Skeletal muscle tissue (tissue), 3 donors: ENCODE measurements at regions not wholly inside any gene's neighbourhood (a gene's known extent, or its start where the extent isn't known, plus 50 kb on each side); places are given as distances from the start of the nearest gene placed in this dataset.

Source experiments
- H3K27ac ChIP-seq: one replicate; pipeline ENCODE4 v1.7.0; 2013; ENCODE audit warnings: mild to moderate bottlenecking, low read depth, low read length, inconsistent platforms
- H3K27me3 ChIP-seq, 3 donors: one replicate each; pipeline ENCODE4 v1.7.0; 2013; ENCODE audit warnings: low read length in 3 of 3; ENCODE audit not compliant: control insufficient read depth in 3 of 3, insufficient read depth in 3 of 3
- H3K36me3 ChIP-seq, 3 donors: one replicate each; pipeline ENCODE4 v1.7.0; 2013; ENCODE audit warnings: low read length in 3 of 3; ENCODE audit not compliant: control insufficient read depth in 3 of 3, insufficient read depth in 3 of 3
- H3K4me1 ChIP-seq, 3 donors: one replicate each; pipeline ENCODE4 v1.7.0; 2013; ENCODE audit warnings: low read length in 3 of 3, mild to moderate bottlenecking in 3 of 3; ENCODE audit not compliant: control insufficient read depth in 3 of 3, insufficient read depth in 3 of 3
- H3K4me3 ChIP-seq, 3 donors: one replicate each; pipeline ENCODE4 v1.7.0; 2013; ENCODE audit warnings: low read length in 3 of 3
- H3K9ac ChIP-seq, 3 donors: one replicate each; pipeline ENCODE4 v1.7.0; 2013; ENCODE audit warnings: low read length in 3 of 3, mild to moderate bottlenecking in 3 of 3, moderate library complexity in 2 of 3, low read depth in 1 of 3
- H3K9me3 ChIP-seq, 3 donors: one replicate each; pipeline ENCODE4 v1.7.0; 2013; ENCODE audit warnings: low read length in 3 of 3; ENCODE audit not compliant: control insufficient read depth in 3 of 3
- donor health status: Osteomylitis.

- H3K4me1 ChIP-seq, result no peaks in the 10 kb centered on the region
- no peak overlapping the region for H3K9ac ChIP-seq
- H3K4me3 ChIP-seq, result no peak overlapping the region
- no peaks in the 10 kb centered on the region for H3K36me3 ChIP-seq
- no peaks in the 10 kb centered on the region for H3K27me3 ChIP-seq
- no peaks in the 10 kb centered on the region for H3K9me3 ChIP-seq
- H3K27ac ChIP-seq, result no peak overlapping the region
These were observed 371.5 kb downstream of the LNPK start for GRCh38 chr2:175630280-175631244.

DNA sequence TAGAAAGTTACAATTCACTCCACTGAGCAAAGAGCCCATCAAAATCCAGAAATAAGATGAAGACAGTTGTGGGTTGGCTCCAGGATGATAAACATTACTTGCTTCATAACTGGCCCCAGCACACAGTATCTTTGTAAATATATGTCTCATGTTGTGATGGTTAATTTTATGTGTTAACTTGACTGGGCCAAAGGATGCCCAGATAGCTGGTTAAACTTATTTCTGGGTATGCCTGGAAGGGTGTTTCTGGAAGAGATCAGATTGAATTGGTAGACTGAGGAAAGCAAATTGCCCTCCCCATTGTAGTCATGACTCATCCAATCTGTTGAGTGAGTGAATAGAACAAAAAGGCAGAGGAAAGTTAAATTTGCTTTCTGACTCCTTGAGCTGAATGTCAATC lies 373.8 kb downstream of the LNPK start:
- Histone ChIP-seq H3K4me1 (no peaks in the 10 kb centered on the region), H3K36me3 (no peaks in the 10 kb centered on the region), H3K9ac (no peak overlapping the region), H3K27ac (no peak overlapping the region), H3K4me3 (no peak overlapping the region), H3K9me3 (no peaks in the 10 kb centered on the region), H3K27me3 (no peaks in the 10 kb centered on the region)

DNA sequence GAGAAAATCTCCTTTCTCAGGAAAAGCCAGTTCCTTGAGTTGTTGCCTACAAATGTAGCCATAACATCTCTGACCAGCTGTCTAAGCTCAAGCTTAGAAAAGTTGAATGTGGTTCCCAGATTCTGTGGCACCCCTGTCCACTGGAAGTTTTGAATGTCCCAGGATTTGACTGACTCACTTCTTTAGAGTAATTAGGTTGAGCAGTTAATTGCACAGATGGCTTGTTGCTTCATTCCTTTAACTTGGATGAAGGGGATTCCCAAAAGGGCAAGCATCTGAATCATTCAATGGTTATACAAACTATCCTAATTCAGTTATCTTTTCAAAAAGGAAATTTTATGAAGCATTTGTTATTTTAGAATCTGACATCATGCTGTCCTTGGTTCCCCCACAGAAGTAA lies 374.7 kb downstream of the LNPK start:
- Histone ChIP-seq H3K4me3 (no peak overlapping the region), H3K4me1 (no peaks in the 10 kb centered on the region), H3K9ac (no peak overlapping the region), H3K9me3 (no peaks in the 10 kb centered on the region), H3K36me3 (no peaks in the 10 kb centered on the region), H3K27me3 (no peaks in the 10 kb centered on the region), H3K27ac (no peak overlapping the region)

DNA sequence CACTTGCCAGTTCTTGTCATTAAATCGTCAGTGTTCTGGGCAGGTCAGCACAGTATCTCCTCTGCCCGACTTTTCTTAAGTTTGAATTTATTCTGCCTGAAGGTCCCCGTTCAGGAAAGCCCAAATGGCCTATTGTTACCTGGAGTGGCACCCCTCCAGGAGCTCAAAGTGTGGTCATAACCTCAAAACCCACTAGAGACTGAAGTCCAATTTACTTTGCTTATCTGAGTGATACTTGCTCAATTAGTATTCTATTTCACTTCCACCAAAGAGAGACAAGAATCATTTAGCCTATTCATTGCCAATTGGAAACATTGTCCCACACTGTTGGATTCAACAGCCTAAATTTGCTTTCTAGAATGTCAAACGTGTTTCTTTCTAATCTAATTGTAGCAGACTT lies 375.3 kb downstream of the LNPK start:
- Histone ChIP-seq H3K4me1 (no peaks in the 10 kb centered on the region), H3K27me3 (no peaks in the 10 kb centered on the region), H3K9me3 (no peaks in the 10 kb centered on the region), H3K9ac (no peak overlapping the region), H3K36me3 (no peaks in the 10 kb centered on the region), H3K4me3 (no peak overlapping the region), H3K27ac (no peak overlapping the region)

- H3K9me3 ChIP-seq, result no peaks in the 10 kb centered on the region
- H3K27me3 ChIP-seq, result no peaks in the 10 kb centered on the region
- no peaks in the 10 kb centered on the region for H3K4me1 ChIP-seq
- no peaks in the 10 kb centered on the region for H3K36me3 ChIP-seq
- H3K9ac ChIP-seq, result no peak overlapping the region
- no peak overlapping the region for H3K27ac ChIP-seq
- no peak overlapping the region for H3K4me3 ChIP-seq
These were observed 377.3 kb downstream of the LNPK start for GRCh38 chr2:175624785-175625184.

GRCh38 chr2:175624211-175624761 lies 377.8 kb downstream of the LNPK start:
- no peak overlapping the region for H3K27ac ChIP-seq
- H3K9ac ChIP-seq, result no peak overlapping the region
- H3K9me3 ChIP-seq, result no peaks in the 10 kb centered on the region
- H3K36me3 ChIP-seq, result no peaks in the 10 kb centered on the region
- no peaks in the 10 kb centered on the region for H3K4me1 ChIP-seq
- no peak overlapping the region for H3K4me3 ChIP-seq
- H3K27me3 ChIP-seq, result no peaks in the 10 kb centered on the region

GRCh38 chr2:175621821-175622220 lies 380.2 kb downstream of the LNPK start:
- Histone ChIP-seq H3K4me1 (no peaks in the 10 kb centered on the region), H3K27ac (no peak overlapping the region), H3K9me3 (no peaks in the 10 kb centered on the region), H3K4me3 (no peak overlapping the region), H3K36me3 (no peaks in the 10 kb centered on the region), H3K27me3 (no peaks in the 10 kb centered on the region), H3K9ac (no peak overlapping the region)

GRCh38 chr2:175620106-175620505 lies 382.0 kb downstream of the LNPK start:
- Histone ChIP-seq H3K4me3 (no peak overlapping the region), H3K27ac (no peak overlapping the region), H3K27me3 (no peaks in the 10 kb centered on the region), H3K9me3 (no peaks in the 10 kb centered on the region), H3K4me1 (no peaks in the 10 kb centered on the region), H3K36me3 (no peaks in the 10 kb centered on the region), H3K9ac (no peak overlapping the region)

- Histone ChIP-seq H3K4me1 (no peaks in the 10 kb centered on the region), H3K36me3 (no peaks in the 10 kb centered on the region), H3K9ac (no peak overlapping the region), H3K9me3 (no peaks in the 10 kb centered on the region), H3K4me3 (no peak overlapping the region), H3K27me3 (no peaks in the 10 kb centered on the region), H3K27ac (no peak overlapping the region)
These were observed 382.7 kb downstream of the LNPK start for GRCh38 chr2:175619179-175620045.

DNA sequence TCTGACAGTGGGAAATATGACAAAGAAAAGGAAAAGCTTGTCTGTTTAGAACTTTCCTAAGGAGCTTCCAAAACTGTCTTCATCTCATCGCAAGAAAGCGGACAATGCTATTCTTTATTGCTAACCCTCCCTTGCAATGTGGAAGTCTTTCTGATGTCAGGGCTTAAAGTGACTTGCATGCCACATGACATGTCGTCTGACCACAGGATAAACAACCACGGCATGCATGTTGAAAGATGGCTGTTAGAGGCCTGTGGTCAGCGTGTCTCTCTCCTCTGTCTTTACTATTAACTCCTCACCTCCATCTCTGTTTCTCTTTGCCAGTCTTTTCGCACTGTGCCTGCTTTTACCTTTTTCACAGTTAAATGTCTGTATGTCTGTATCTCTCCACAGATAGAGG lies 389.8 kb downstream of the LNPK start:
- H3K4me1 ChIP-seq, result no peaks in the 10 kb centered on the region
- H3K27ac ChIP-seq, result no peak overlapping the region
- no peak overlapping the region for H3K9ac ChIP-seq
- no peaks in the 10 kb centered on the region for H3K36me3 ChIP-seq
- no peaks in the 10 kb centered on the region for H3K27me3 ChIP-seq
- no peak overlapping the region for H3K4me3 ChIP-seq
- H3K9me3 ChIP-seq, result no peaks in the 10 kb centered on the region
